H1 (cell line): ENCODE measurements at regions not wholly inside any gene's neighbourhood (a gene's known extent, or its start where the extent isn't known, plus 50 kb on each side); places are given as distances from the start of the nearest gene placed in this dataset.

Experiments
- CTCF ChIA-PET: fragments of 300-600 bp; sonication (Branson Sonifier 250); formaldehyde crosslinking; loops from one replicate; lab custom pipeline; 2021; ENCODE audit not compliant: partially characterized antibody; lab: Charles Lee
- POLR2A ChIA-PET: fragments of 300-600 bp; sonication (Branson Sonifier 250); formaldehyde crosslinking; loops from one replicate; lab custom pipeline; 2021; ENCODE audit warnings: inconsistent platforms; ENCODE audit not compliant: partially characterized antibody; lab: Charles Lee
- DNase-seq, 2 experiments: peaks; one replicate each; pipeline versions ENCODE4 v3.0.0 to v3.0.0-alpha.2; 2010 to 2022; ENCODE audit warnings: low spot score in 2 of 2, low read depth in 1 of 2, mixed read lengths in 1 of 2
- FAIRE-seq: peaks from 2 replicates; lab custom pipeline; 2011; peaks lifted over from hg19 to GRCh38; lab: Jason Lieb, UNC
- H2AFZ ChIP-seq: 2 replicates; pipeline ENCODE4 v1.8.1; 2012; ENCODE audit warnings: low read length, inconsistent platforms
- H2AK5ac ChIP-seq: 2 replicates; pipeline ENCODE4 v1.6.1; 2013; ENCODE audit warnings: low read depth, low read length
- H2BK120ac ChIP-seq: replicated peaks from 2 replicates; pipeline ENCODE3; 2013; ENCODE audit warnings: low read depth, low read length, inconsistent platforms
- H2BK12ac ChIP-seq: 2 replicates; pipeline ENCODE4 v1.6.1; 2013; ENCODE audit warnings: low read depth, low read length
- H2BK15ac ChIP-seq: 2 replicates; pipeline ENCODE4 v1.6.1; 2013; ENCODE audit warnings: low read length
- H2BK20ac ChIP-seq: 2 replicates; pipeline ENCODE4 v1.6.1; 2013; ENCODE audit warnings: low read length
- H2BK5ac ChIP-seq: 2 replicates; pipeline ENCODE4 v1.6.1; 2013; ENCODE audit warnings: low read depth, low read length
- H3K14ac ChIP-seq: 2 replicates; pipeline ENCODE4 v1.6.1; 2013; ENCODE audit warnings: inconsistent platforms; ENCODE audit not compliant: insufficient read length
- H3K18ac ChIP-seq: 2 replicates; pipeline ENCODE4 v1.6.1; 2013; ENCODE audit warnings: low read length; ENCODE audit errors: extremely low read depth
- H3K23ac ChIP-seq: 2 replicates; pipeline ENCODE4 v1.6.1; 2013; ENCODE audit warnings: inconsistent platforms; ENCODE audit not compliant: insufficient read length
- H3K23me2 ChIP-seq: 2 replicates; pipeline ENCODE4 v1.6.1; 2013; ENCODE audit warnings: low read depth, low read length
- H3K27ac ChIP-seq: 2 replicates; pipeline ENCODE4 v1.6.1; 2011; ENCODE audit warnings: low read depth, low read length, inconsistent platforms
- H3K27me3 ChIP-seq, 4 experiments: replicated peaks in 1 of 4; 1 replicate in 1 of 4; 2 replicates in 3 of 4; pipeline versions ENCODE4 v1.6.1 to v1.8.1; 2011 to 2013; ENCODE audit warnings: low read length in 3 of 4, mild to moderate bottlenecking in 3 of 4, inconsistent platforms in 2 of 4, mixed read lengths in 2 of 4, moderate library complexity in 1 of 4; ENCODE audit not compliant: control insufficient read depth in 3 of 4, insufficient read depth in 3 of 4; ENCODE audit errors: extremely low read depth in 1 of 4
- H3K36me3 ChIP-seq, 4 experiments: 2 replicates each; pipeline versions ENCODE4 v1.6.1 to v1.8.1; 2011 to 2013; ENCODE audit warnings: mild to moderate bottlenecking in 4 of 4, low read length in 3 of 4, moderate library complexity in 2 of 4, control low read depth in 1 of 4, inconsistent platforms in 1 of 4; ENCODE audit not compliant: insufficient read depth in 4 of 4, control insufficient read depth in 2 of 4
- H3K4ac ChIP-seq: replicated peaks from 2 replicates; pipeline ENCODE3; 2013; ENCODE audit warnings: low read length, low read depth, mixed read lengths, inconsistent platforms; ENCODE audit not compliant: insufficient read length
- H3K4me1 ChIP-seq, 4 experiments: replicated peaks in 1 of 4; 1 replicate in 1 of 4; 2 replicates in 3 of 4; pipeline versions ENCODE4 v1.6.1 to v1.8.1; 2011 to 2013; ENCODE audit warnings: low read length in 3 of 4, inconsistent platforms in 2 of 4, mixed read lengths in 1 of 4; ENCODE audit not compliant: insufficient read depth in 4 of 4, control insufficient read depth in 3 of 4
- H3K4me2 ChIP-seq, 2 experiments: 2 replicates each; pipeline versions ENCODE4 v1.6.1 to v1.8.1; 2011 to 2013; ENCODE audit warnings: low read depth in 2 of 2, low read length in 2 of 2, control low read depth in 1 of 2, inconsistent platforms in 1 of 2, mild to moderate bottlenecking in 1 of 2; ENCODE audit not compliant: insufficient read depth in 1 of 2
- H3K4me3 ChIP-seq, 4 experiments: fragments of 200-600, 300-600 bp in 1 of 4; sonication (generic), shearing (Covaris generic), sonication (Bioruptor Twin) in 1 of 4; 2 replicates each; pipeline versions ENCODE4 v1.5.1 to v1.8.1; 2011 to 2016; ENCODE audit warnings: low read length in 4 of 4, low read depth in 3 of 4, control low read depth in 2 of 4, inconsistent platforms in 2 of 4, mild to moderate bottlenecking in 2 of 4, mixed read lengths in 1 of 4, moderate library complexity in 1 of 4; ENCODE audit not compliant: insufficient read depth in 2 of 4; ENCODE audit errors: extremely low read depth in 1 of 4
- H3K56ac ChIP-seq: replicated peaks from 2 replicates; pipeline ENCODE3; 2013; ENCODE audit warnings: low read depth, mild to moderate bottlenecking, mixed read lengths, low read length, inconsistent platforms; ENCODE audit not compliant: insufficient read length
- H3K79me1 ChIP-seq: 2 replicates; pipeline ENCODE4 v1.6.1; 2013; ENCODE audit warnings: low read depth, low read length, control low read depth
- H3K79me2 ChIP-seq, 2 experiments: 2 replicates each; pipeline versions ENCODE4 v1.6.1 to v1.8.1; 2012 to 2013; ENCODE audit warnings: low read length in 2 of 2, mild to moderate bottlenecking in 2 of 2, inconsistent platforms in 1 of 2; ENCODE audit not compliant: insufficient read depth in 2 of 2, control insufficient read depth in 1 of 2
- H3K9ac ChIP-seq, 4 experiments: replicated peaks in 1 of 4; 1 replicate in 1 of 4; 2 replicates in 3 of 4; pipeline versions ENCODE4 v1.6.1 to v1.8.1; 2011 to 2013; ENCODE audit warnings: low read depth in 3 of 4, low read length in 3 of 4, control low read depth in 2 of 4, mild to moderate bottlenecking in 2 of 4, moderate library complexity in 2 of 4, inconsistent platforms in 1 of 4; ENCODE audit errors: extremely low read depth in 1 of 4
- H3K9me3 ChIP-seq, 2 experiments: 2 replicates each; pipeline versions ENCODE4 v1.6.1 to v1.8.1; 2012 to 2013; ENCODE audit warnings: mild to moderate bottlenecking in 2 of 2, moderate library complexity in 2 of 2, control low read depth in 1 of 2, inconsistent platforms in 1 of 2, low read depth in 1 of 2, low read length in 1 of 2, mixed read lengths in 1 of 2; ENCODE audit not compliant: insufficient read depth in 2 of 2
- H4K20me1 ChIP-seq, 2 experiments: replicated peaks in 1 of 2; 2 replicates each; pipeline versions ENCODE3 to v1.8.1; 2011 to 2013; ENCODE audit warnings: inconsistent platforms in 2 of 2, low read length in 2 of 2, mild to moderate bottlenecking in 1 of 2; ENCODE audit not compliant: insufficient read depth in 2 of 2, control insufficient read depth in 1 of 2
- H4K5ac ChIP-seq: 2 replicates; pipeline ENCODE4 v1.6.1; 2013; ENCODE audit warnings: low read length, low read depth, mixed read lengths, inconsistent platforms; ENCODE audit not compliant: insufficient read length
- H4K8ac ChIP-seq: 2 replicates; pipeline ENCODE4 v1.8.0; 2013; ENCODE audit warnings: mild to moderate bottlenecking, moderate library complexity, low read length, inconsistent platforms; ENCODE audit not compliant: insufficient read depth; ENCODE audit errors: extremely low read depth
- H4K91ac ChIP-seq: replicated peaks from 2 replicates; pipeline ENCODE3; 2013; ENCODE audit warnings: low read length, mixed read lengths, inconsistent platforms; ENCODE audit not compliant: insufficient read length
- CBX8 ChIP-seq: fragments of 300-800, 300-1000 bp; sonication (generic); IDR thresholded peaks from 2 replicates; pipeline ENCODE4 v1.7.1; 2016; ENCODE audit warnings: low read depth, low read length, borderline replicate concordance
- CHD1 ChIP-seq: IDR thresholded peaks from 2 replicates; pipeline ENCODE4 v1.6.1; 2012; ENCODE audit warnings: low read depth, low read length, improper control_type of control experiment
- CTCF ChIP-seq, 3 experiments: IDR thresholded peaks; 1 replicate in 2 of 3; 2 replicates in 1 of 3; pipeline versions ENCODE4 v1.5.1 to v1.6.1; 2011; ENCODE audit warnings: low read length in 3 of 3, mild to moderate bottlenecking in 3 of 3, inconsistent platforms in 2 of 3, low read depth in 1 of 3, moderate library complexity in 1 of 3; ENCODE audit not compliant: insufficient read depth in 1 of 3; ENCODE audit errors: control extremely low read depth in 1 of 3
- GABPA ChIP-seq: IDR thresholded peaks from 2 replicates; pipeline ENCODE4 v1.6.1; 2011; ENCODE audit warnings: mild to moderate bottlenecking, low read length, moderate library complexity, borderline replicate concordance; ENCODE audit not compliant: insufficient read depth
- HDAC6 ChIP-seq: IDR thresholded peaks from one replicate; pipeline ENCODE4 v1.7.1; 2012; ENCODE audit warnings: low read depth, mild to moderate bottlenecking, inconsistent platforms, low read length, moderate library complexity
- JUND ChIP-seq: IDR thresholded peaks from 2 replicates; pipeline ENCODE4 v1.6.1; 2011; ENCODE audit warnings: mild to moderate bottlenecking, improper control_type of control experiment, low read length
- SAP30 ChIP-seq: fragments of 300-600 bp; sonication (generic); IDR thresholded peaks from 2 replicates; pipeline ENCODE4 v1.7.1; 2012; ENCODE audit warnings: low read length, moderate library complexity, mild to moderate bottlenecking, inconsistent platforms; ENCODE audit not compliant: insufficient read depth, insufficient replicate concordance
- SIX5 ChIP-seq: IDR thresholded peaks from 2 replicates; pipeline ENCODE4 v1.6.1; 2011; ENCODE audit warnings: mild to moderate bottlenecking, low read depth, low read length
- SP1 ChIP-seq: IDR thresholded peaks from 2 replicates; pipeline ENCODE4 v1.6.1; 2011; ENCODE audit warnings: low read depth, low read length
- WGBS, 2 experiments: shearing (Covaris generic) in 1 of 2; methylation state at CpG; one replicate each; pipeline versions ENCODE4 v1.1.6 to v1.1.7; 2013 to 2015; ENCODE audit warnings: low lambda C conversion rate in 2 of 2, mixed read lengths in 2 of 2, inconsistent platforms in 1 of 2, low coverage in 1 of 2, missing lambda C conversion rate in 1 of 2; ENCODE audit not compliant: insufficient replicate concordance in 2 of 2, insufficient coverage in 1 of 2, insufficient read length in 1 of 2; ENCODE audit errors: extremely low coverage in 1 of 2, missing lambda C conversion rate in 1 of 2; 5-methylcytosine and 5-hydroxymethylcytosine counted together
- TF ChIP-seq, protein P1 (sequence below): IDR thresholded peaks from 2 replicates; pipeline ENCODE4 v1.6.1; 2012; ENCODE audit warnings: low read length, inconsistent platforms

- no peak overlapping the region for H2BK20ac ChIP-seq
- no peak for TF ChIP-seq GABPA
- TF ChIP-seq, protein P1, sequence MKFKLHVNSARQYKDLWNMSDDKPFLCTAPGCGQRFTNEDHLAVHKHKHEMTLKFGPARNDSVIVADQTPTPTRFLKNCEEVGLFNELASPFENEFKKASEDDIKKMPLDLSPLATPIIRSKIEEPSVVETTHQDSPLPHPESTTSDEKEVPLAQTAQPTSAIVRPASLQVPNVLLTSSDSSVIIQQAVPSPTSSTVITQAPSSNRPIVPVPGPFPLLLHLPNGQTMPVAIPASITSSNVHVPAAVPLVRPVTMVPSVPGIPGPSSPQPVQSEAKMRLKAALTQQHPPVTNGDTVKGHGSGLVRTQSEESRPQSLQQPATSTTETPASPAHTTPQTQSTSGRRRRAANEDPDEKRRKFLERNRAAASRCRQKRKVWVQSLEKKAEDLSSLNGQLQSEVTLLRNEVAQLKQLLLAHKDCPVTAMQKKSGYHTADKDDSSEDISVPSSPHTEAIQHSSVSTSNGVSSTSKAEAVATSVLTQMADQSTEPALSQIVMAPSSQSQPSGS, result no peak
- TF ChIP-seq CHD1, result no peak
- no peak for TF ChIP-seq HDAC6
- no peak for TF ChIP-seq SP1
- no peak for TF ChIP-seq SIX5
- TF ChIP-seq SAP30, result no peak
- TF ChIP-seq JUND, result no peak
- TF ChIP-seq CTCF (IDR thresholded peaks at IDR 0.05; ENCODE audit: control extremely low read depth in 1 of 3, insufficient read depth in 1 of 3, low read depth in 1 of 3, low read length in 3 of 3), result no peak
- no peak for TF ChIP-seq CBX8
These were observed 253.8 kb downstream of the FAM43A start for GRCh38 chr3:194939532-194939909.

More at GRCh38 chr3:194939532-194939909, 253.8 kb downstream of the FAM43A start:
- DNase-seq (no peak), FAIRE-seq (no peak)
- Histone ChIP-seq H4K91ac (no peak overlapping the region), H4K20me1 (no peaks in the 10 kb centered on the region), H3K36me3 (no peaks in the 10 kb centered on the region), H3K14ac (no peak overlapping the region), H3K18ac (no peak overlapping the region), H3K23me2 (peaks cover 6% of the 10 kb centered on the region; the same call in 1 of the 2 replicates), H2BK120ac (no peak overlapping the region), H2BK15ac (no peak overlapping the region), H3K27me3 (no peaks in the 10 kb centered on the region), H3K27ac (no peak overlapping the region), H3K56ac (no peak overlapping the region), H2BK5ac (no peak overlapping the region), H2AK5ac (no peak overlapping the region), H3K9ac (no peak overlapping the region), H4K5ac (no peak overlapping the region), H3K4me2 (no peak overlapping the region), H3K4ac (no peak overlapping the region), H3K23ac (no peak overlapping the region), H3K79me2 (no peaks in the 10 kb centered on the region), H3K79me1 (no peaks in the 10 kb centered on the region; the same call in 1 of the 2 replicates), H4K8ac (no peak overlapping the region), H3K4me1 (no peaks in the 10 kb centered on the region), H2AFZ (no peak overlapping the region; the same call in 1 of the 2 replicates), H2BK12ac (no peak overlapping the region), H3K9me3 (0 out of 4 replicates have a peak, but pooled peaks cover 0 to 3% of the 10 kb centered on the region in 2 experiments), H3K4me3 (no peak overlapping the region)
- POLR2A ChIA-PET, result no interaction called here
- CTCF ChIA-PET, result interaction anchor here (1.0 to 3.8 kb wide), 4 partner anchors 10 to 257 kb away, joined by 3 to 22 read pairs (median 6); no protein-coding TSS in a partner anchor
- 90% methylated on average over 6 of the region's 6 CpGs; no CpG with 5 or more reads in 1 of the 2 experiments for WGBS, 2 experiments
